ENCODE measurements at regions not wholly inside any gene's neighbourhood (a gene's known extent, or its start where the extent isn't known, plus 50 kb on each side); places are given as distances from the start of the nearest gene placed in this dataset.
"Not testable (repeated sequence)": the region's sequence is repeated elsewhere in the genome, so short reads cannot be mapped to it uniquely, and the experiment has no call there.

DNA sequence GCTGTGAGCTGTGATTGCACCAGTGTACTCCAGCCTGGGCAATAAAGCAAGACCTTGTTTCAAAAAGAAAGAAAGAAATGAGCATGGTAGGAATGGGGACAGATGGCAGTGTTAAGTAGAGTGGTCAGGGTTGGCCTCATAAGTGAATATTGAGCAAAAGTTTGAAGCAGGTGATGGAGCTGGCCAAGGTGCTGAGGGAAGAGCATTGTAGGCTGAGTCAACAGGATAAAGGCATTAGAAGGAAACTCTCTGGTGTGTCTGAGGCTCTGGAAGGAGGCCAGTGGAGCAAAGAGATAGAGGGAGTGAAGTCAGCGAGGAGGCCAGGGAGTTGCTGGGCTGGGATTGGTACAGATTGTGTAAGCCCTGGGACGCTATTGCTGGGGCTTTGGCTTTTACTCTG is 336.1 kb downstream of the ZNF37A start:
- not testable (repeated sequence) for TF ChIP-seq CTCF (IDR thresholded peaks at IDR 0.05; ENCODE audit: borderline replicate concordance, extremely low read depth, low read length, poor library complexity, severe bottlenecking); EZH2 (IDR thresholded peaks at IDR 0.05; ENCODE audit: borderline replicate concordance, low read depth, low read length, severe bottlenecking)

Measured in DND-41 (cell line).